H1 (cell line): ENCODE measurements at regions not wholly inside any gene's neighbourhood (a gene's known extent, or its start where the extent isn't known, plus 50 kb on each side); places are given as distances from the start of the nearest gene placed in this dataset.

Experiments
- CTCF ChIA-PET: fragments of 300-600 bp; sonication (Branson Sonifier 250); formaldehyde crosslinking; loops from one replicate; lab custom pipeline; 2021; ENCODE audit not compliant: partially characterized antibody; lab: Charles Lee
- POLR2A ChIA-PET: fragments of 300-600 bp; sonication (Branson Sonifier 250); formaldehyde crosslinking; loops from one replicate; lab custom pipeline; 2021; ENCODE audit warnings: inconsistent platforms; ENCODE audit not compliant: partially characterized antibody; lab: Charles Lee
- DNase-seq, 2 experiments: peaks; one replicate each; pipeline versions ENCODE4 v3.0.0 to v3.0.0-alpha.2; 2010 to 2022; ENCODE audit warnings: low spot score in 2 of 2, low read depth in 1 of 2, mixed read lengths in 1 of 2
- FAIRE-seq: peaks from 2 replicates; lab custom pipeline; 2011; peaks lifted over from hg19 to GRCh38; lab: Jason Lieb, UNC
- H2AFZ ChIP-seq: 2 replicates; pipeline ENCODE4 v1.8.1; 2012; ENCODE audit warnings: low read length, inconsistent platforms
- H2AK5ac ChIP-seq: 2 replicates; pipeline ENCODE4 v1.6.1; 2013; ENCODE audit warnings: low read depth, low read length
- H2BK120ac ChIP-seq: replicated peaks from 2 replicates; pipeline ENCODE3; 2013; ENCODE audit warnings: low read depth, low read length, inconsistent platforms
- H2BK12ac ChIP-seq: 2 replicates; pipeline ENCODE4 v1.6.1; 2013; ENCODE audit warnings: low read depth, low read length
- H2BK15ac ChIP-seq: 2 replicates; pipeline ENCODE4 v1.6.1; 2013; ENCODE audit warnings: low read length
- H2BK20ac ChIP-seq: 2 replicates; pipeline ENCODE4 v1.6.1; 2013; ENCODE audit warnings: low read length
- H2BK5ac ChIP-seq: 2 replicates; pipeline ENCODE4 v1.6.1; 2013; ENCODE audit warnings: low read depth, low read length
- H3K14ac ChIP-seq: 2 replicates; pipeline ENCODE4 v1.6.1; 2013; ENCODE audit warnings: inconsistent platforms; ENCODE audit not compliant: insufficient read length
- H3K18ac ChIP-seq: 2 replicates; pipeline ENCODE4 v1.6.1; 2013; ENCODE audit warnings: low read length; ENCODE audit errors: extremely low read depth
- H3K23ac ChIP-seq: 2 replicates; pipeline ENCODE4 v1.6.1; 2013; ENCODE audit warnings: inconsistent platforms; ENCODE audit not compliant: insufficient read length
- H3K23me2 ChIP-seq: 2 replicates; pipeline ENCODE4 v1.6.1; 2013; ENCODE audit warnings: low read depth, low read length
- H3K27ac ChIP-seq: 2 replicates; pipeline ENCODE4 v1.6.1; 2011; ENCODE audit warnings: low read depth, low read length, inconsistent platforms
- H3K27me3 ChIP-seq, 4 experiments: replicated peaks in 1 of 4; 1 replicate in 1 of 4; 2 replicates in 3 of 4; pipeline versions ENCODE4 v1.6.1 to v1.8.1; 2011 to 2013; ENCODE audit warnings: low read length in 3 of 4, mild to moderate bottlenecking in 3 of 4, inconsistent platforms in 2 of 4, mixed read lengths in 2 of 4, moderate library complexity in 1 of 4; ENCODE audit not compliant: control insufficient read depth in 3 of 4, insufficient read depth in 3 of 4; ENCODE audit errors: extremely low read depth in 1 of 4
- H3K36me3 ChIP-seq, 4 experiments: 2 replicates each; pipeline versions ENCODE4 v1.6.1 to v1.8.1; 2011 to 2013; ENCODE audit warnings: mild to moderate bottlenecking in 4 of 4, low read length in 3 of 4, moderate library complexity in 2 of 4, control low read depth in 1 of 4, inconsistent platforms in 1 of 4; ENCODE audit not compliant: insufficient read depth in 4 of 4, control insufficient read depth in 2 of 4
- H3K4ac ChIP-seq: replicated peaks from 2 replicates; pipeline ENCODE3; 2013; ENCODE audit warnings: low read length, low read depth, mixed read lengths, inconsistent platforms; ENCODE audit not compliant: insufficient read length
- H3K4me1 ChIP-seq, 4 experiments: replicated peaks in 1 of 4; 1 replicate in 1 of 4; 2 replicates in 3 of 4; pipeline versions ENCODE4 v1.6.1 to v1.8.1; 2011 to 2013; ENCODE audit warnings: low read length in 3 of 4, inconsistent platforms in 2 of 4, mixed read lengths in 1 of 4; ENCODE audit not compliant: insufficient read depth in 4 of 4, control insufficient read depth in 3 of 4
- H3K4me2 ChIP-seq, 2 experiments: 2 replicates each; pipeline versions ENCODE4 v1.6.1 to v1.8.1; 2011 to 2013; ENCODE audit warnings: low read depth in 2 of 2, low read length in 2 of 2, control low read depth in 1 of 2, inconsistent platforms in 1 of 2, mild to moderate bottlenecking in 1 of 2; ENCODE audit not compliant: insufficient read depth in 1 of 2
- H3K4me3 ChIP-seq, 4 experiments: fragments of 200-600, 300-600 bp in 1 of 4; sonication (generic), shearing (Covaris generic), sonication (Bioruptor Twin) in 1 of 4; 2 replicates each; pipeline versions ENCODE4 v1.5.1 to v1.8.1; 2011 to 2016; ENCODE audit warnings: low read length in 4 of 4, low read depth in 3 of 4, control low read depth in 2 of 4, inconsistent platforms in 2 of 4, mild to moderate bottlenecking in 2 of 4, mixed read lengths in 1 of 4, moderate library complexity in 1 of 4; ENCODE audit not compliant: insufficient read depth in 2 of 4; ENCODE audit errors: extremely low read depth in 1 of 4
- H3K56ac ChIP-seq: replicated peaks from 2 replicates; pipeline ENCODE3; 2013; ENCODE audit warnings: low read depth, mild to moderate bottlenecking, mixed read lengths, low read length, inconsistent platforms; ENCODE audit not compliant: insufficient read length
- H3K79me1 ChIP-seq: 2 replicates; pipeline ENCODE4 v1.6.1; 2013; ENCODE audit warnings: low read depth, low read length, control low read depth
- H3K79me2 ChIP-seq, 2 experiments: 2 replicates each; pipeline versions ENCODE4 v1.6.1 to v1.8.1; 2012 to 2013; ENCODE audit warnings: low read length in 2 of 2, mild to moderate bottlenecking in 2 of 2, inconsistent platforms in 1 of 2; ENCODE audit not compliant: insufficient read depth in 2 of 2, control insufficient read depth in 1 of 2
- H3K9ac ChIP-seq, 4 experiments: replicated peaks in 1 of 4; 1 replicate in 1 of 4; 2 replicates in 3 of 4; pipeline versions ENCODE4 v1.6.1 to v1.8.1; 2011 to 2013; ENCODE audit warnings: low read depth in 3 of 4, low read length in 3 of 4, control low read depth in 2 of 4, mild to moderate bottlenecking in 2 of 4, moderate library complexity in 2 of 4, inconsistent platforms in 1 of 4; ENCODE audit errors: extremely low read depth in 1 of 4
- H3K9me3 ChIP-seq, 2 experiments: 2 replicates each; pipeline versions ENCODE4 v1.6.1 to v1.8.1; 2012 to 2013; ENCODE audit warnings: mild to moderate bottlenecking in 2 of 2, moderate library complexity in 2 of 2, control low read depth in 1 of 2, inconsistent platforms in 1 of 2, low read depth in 1 of 2, low read length in 1 of 2, mixed read lengths in 1 of 2; ENCODE audit not compliant: insufficient read depth in 2 of 2
- H4K20me1 ChIP-seq, 2 experiments: replicated peaks in 1 of 2; 2 replicates each; pipeline versions ENCODE3 to v1.8.1; 2011 to 2013; ENCODE audit warnings: inconsistent platforms in 2 of 2, low read length in 2 of 2, mild to moderate bottlenecking in 1 of 2; ENCODE audit not compliant: insufficient read depth in 2 of 2, control insufficient read depth in 1 of 2
- H4K5ac ChIP-seq: 2 replicates; pipeline ENCODE4 v1.6.1; 2013; ENCODE audit warnings: low read length, low read depth, mixed read lengths, inconsistent platforms; ENCODE audit not compliant: insufficient read length
- H4K8ac ChIP-seq: 2 replicates; pipeline ENCODE4 v1.8.0; 2013; ENCODE audit warnings: mild to moderate bottlenecking, moderate library complexity, low read length, inconsistent platforms; ENCODE audit not compliant: insufficient read depth; ENCODE audit errors: extremely low read depth
- H4K91ac ChIP-seq: replicated peaks from 2 replicates; pipeline ENCODE3; 2013; ENCODE audit warnings: low read length, mixed read lengths, inconsistent platforms; ENCODE audit not compliant: insufficient read length
- CREB1 ChIP-seq: IDR thresholded peaks from 2 replicates; pipeline ENCODE4 v1.6.1; 2012; ENCODE audit warnings: inconsistent platforms
- EGR1 ChIP-seq: IDR thresholded peaks from 2 replicates; pipeline ENCODE4 v1.6.1; 2011; ENCODE audit warnings: low read depth, low read length, borderline replicate concordance
- EZH2 ChIP-seq: fragments of 200-600 bp; sonication (generic); IDR thresholded peaks from 2 replicates; pipeline ENCODE4 v1.7.1; 2012; ENCODE audit warnings: low read depth, mild to moderate bottlenecking, moderate library complexity, low read length, inconsistent platforms; ENCODE audit not compliant: severe bottlenecking
- GTF2F1 ChIP-seq: IDR thresholded peaks from 2 replicates; pipeline ENCODE4 v1.6.1; 2012; ENCODE audit warnings: low read depth, low read length, improper control_type of control experiment, borderline replicate concordance
- JUN ChIP-seq: IDR thresholded peaks from 2 replicates; pipeline ENCODE4 v1.6.1; 2011; ENCODE audit warnings: low read depth, mild to moderate bottlenecking, improper control_type of control experiment, low read length
- MAFK ChIP-seq: IDR thresholded peaks from 2 replicates; pipeline ENCODE4 v1.6.1; 2012; ENCODE audit warnings: low read depth, mild to moderate bottlenecking, improper control_type of control experiment, low read length
- PHF8 ChIP-seq: fragments of 200-600 bp; sonication (generic); conservative IDR thresholded peaks from 2 replicates; pipeline ENCODE4 v1.7.1; 2012; ENCODE audit warnings: low read depth, mild to moderate bottlenecking, inconsistent platforms, low read length, moderate library complexity
- POU5F1 ChIP-seq: IDR thresholded peaks from 2 replicates; pipeline ENCODE4 v1.6.1; 2011; ENCODE audit warnings: low read depth, mild to moderate bottlenecking, low read length, moderate library complexity
- RFX5 ChIP-seq: IDR thresholded peaks from 2 replicates; pipeline ENCODE4 v1.6.1; 2011; ENCODE audit warnings: low read depth, low read length, improper control_type of control experiment, borderline replicate concordance
- SAP30 ChIP-seq: fragments of 300-600 bp; sonication (generic); IDR thresholded peaks from 2 replicates; pipeline ENCODE4 v1.7.1; 2012; ENCODE audit warnings: low read length, moderate library complexity, mild to moderate bottlenecking, inconsistent platforms; ENCODE audit not compliant: insufficient read depth, insufficient replicate concordance
- SIN3A ChIP-seq, 2 experiments: IDR thresholded peaks in 1 of 2; conservative IDR thresholded peaks in 1 of 2; 2 replicates each; pipeline ENCODE4 v1.6.1; 2011 to 2012; ENCODE audit warnings: low read length in 2 of 2, improper control_type of control experiment in 1 of 2, low read depth in 1 of 2, mild to moderate bottlenecking in 1 of 2
- SRF ChIP-seq: IDR thresholded peaks from 2 replicates; pipeline ENCODE4 v1.6.1; 2011; ENCODE audit warnings: mild to moderate bottlenecking, low read depth, low read length, moderate library complexity
- SUZ12 ChIP-seq: fragments of 200-600 bp; sonication (generic); IDR thresholded peaks from 2 replicates; pipeline ENCODE4 v1.6.1; 2012; ENCODE audit warnings: mild to moderate bottlenecking, inconsistent platforms, low read length, moderate library complexity, mixed read lengths
- TAF7 ChIP-seq: optimal IDR thresholded peaks from 2 replicates; pipeline ENCODE3; 2011; ENCODE audit warnings: low read depth, mild to moderate bottlenecking, inconsistent platforms, low read length, moderate library complexity, borderline replicate concordance
- YY1 ChIP-seq: IDR thresholded peaks from 2 replicates; pipeline ENCODE4 v1.6.1; 2011; ENCODE audit warnings: low read depth, mild to moderate bottlenecking, low read length
- WGBS, 2 experiments: shearing (Covaris generic) in 1 of 2; methylation state at CpG; one replicate each; pipeline versions ENCODE4 v1.1.6 to v1.1.7; 2013 to 2015; ENCODE audit warnings: low lambda C conversion rate in 2 of 2, mixed read lengths in 2 of 2, inconsistent platforms in 1 of 2, low coverage in 1 of 2, missing lambda C conversion rate in 1 of 2; ENCODE audit not compliant: insufficient replicate concordance in 2 of 2, insufficient coverage in 1 of 2, insufficient read length in 1 of 2; ENCODE audit errors: extremely low coverage in 1 of 2, missing lambda C conversion rate in 1 of 2; 5-methylcytosine and 5-hydroxymethylcytosine counted together

GRCh38 chr13:99061411-99061810 is 83.5 kb upstream of the DOCK9 start:
- TF ChIP-seq PHF8 (no peak), YY1 (no peak), TAF7 (no peak), SIN3A (conservative IDR thresholded peaks at IDR 0.05 in 1 of 2, IDR thresholded peaks at IDR 0.05 in 1 of 2; ENCODE audit: low read depth in 1 of 2, low read length in 2 of 2) (no peak), CREB1 (no peak), EZH2 (no peak), SRF (no peak), SUZ12 (no peak), JUN (no peak), MAFK (no peak), RFX5 (no peak), POU5F1 (no peak), SAP30 (no peak), EGR1 (no peak), GTF2F1 (no peak)
- Histone ChIP-seq H4K91ac (no peak overlapping the region), H3K27ac (no peak overlapping the region), H2BK5ac (no peak overlapping the region), H3K23me2 (no peaks in the 10 kb centered on the region), H2AK5ac (no peak overlapping the region), H3K9ac (no peak overlapping the region), H2BK15ac (no peak overlapping the region), H3K56ac (no peak overlapping the region), H3K4me2 (no peak overlapping the region), H3K36me3 (no peaks in the 10 kb centered on the region), H3K4me3 (no peak overlapping the region), H2BK12ac (no peak overlapping the region), H3K9me3 (no peaks in the 10 kb centered on the region), H3K79me2 (no peaks in the 10 kb centered on the region), H3K4me1 (no peaks in the 10 kb centered on the region), H3K23ac (no peak overlapping the region), H3K18ac (no peak overlapping the region), H3K4ac (no peak overlapping the region), H2BK120ac (no peak overlapping the region), H4K20me1 (no peaks in the 10 kb centered on the region), H4K8ac (no peak overlapping the region), H3K79me1 (peaks cover 5% of the 10 kb centered on the region; the same call in 1 of the 2 replicates), H4K5ac (no peak overlapping the region), H3K14ac (no peak overlapping the region), H2AFZ (no peak overlapping the region), H3K27me3 (no peaks in the 10 kb centered on the region), H2BK20ac (no peak overlapping the region)
- 61% methylated on average over 4 of the region's 4 CpGs; no CpG with 5 or more reads in 1 of the 2 experiments for WGBS, 2 experiments
- ChIA-PET CTCF (interaction anchor here (1.7 kb wide), 1 partner anchor 12 kb away, joined by 7 read pairs; no protein-coding TSS in a partner anchor), POLR2A (no interaction called here)
- no peak for DNase-seq
- no peak for FAIRE-seq
